ENCODE measurements at regions not wholly inside any gene's neighbourhood (a gene's known extent, or its start where the extent isn't known, plus 50 kb on each side); places are given as distances from the start of the nearest gene placed in this dataset.
"Not testable (repeated sequence)": the region's sequence is repeated elsewhere in the genome, so short reads cannot be mapped to it uniquely, and the experiment has no call there.

DNA sequence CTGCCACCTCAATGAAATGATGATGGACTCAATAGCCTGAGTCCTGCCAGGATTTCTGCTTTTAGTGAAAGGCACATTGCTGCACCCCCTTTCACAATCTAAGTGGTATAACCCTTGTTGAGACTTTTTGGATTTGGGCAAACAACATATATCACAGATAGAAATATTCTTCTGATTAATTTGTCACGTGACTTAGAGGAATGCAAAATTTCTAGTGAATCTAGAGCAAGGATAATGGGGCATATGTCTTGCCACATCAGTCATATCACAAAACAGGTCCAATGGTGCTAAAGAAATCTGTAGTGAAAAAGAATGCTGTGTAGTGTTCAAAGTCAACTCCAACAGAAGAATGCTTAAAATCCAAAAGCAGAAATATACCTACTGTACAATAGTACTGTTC is 1386.3 kb downstream of the LRFN5 start:
- no peaks in the 10 kb centered on the region for H3K79me2 ChIP-seq (ENCODE audit: control insufficient read depth, insufficient read depth, low read length, poor library complexity)
- H4K8ac ChIP-seq (ENCODE audit: low read depth, low read length), result no peak overlapping the region
- no peaks in the 10 kb centered on the region for H3K9me3 ChIP-seq (ENCODE audit: insufficient read depth, low read depth, low read length)
- H3K4ac ChIP-seq (ENCODE audit: low read depth, low read length), result no peak overlapping the region
- no peak overlapping the region for H4K12ac ChIP-seq (ENCODE audit: low read depth, low read length)
- H3K4me1 ChIP-seq (ENCODE audit: control insufficient read depth in 1 of 2, insufficient read depth in 2 of 2, low read length in 2 of 2), result no peaks in the 10 kb centered on the region
- no peak overlapping the region for H3K14ac ChIP-seq (ENCODE audit: low read length)
- no peak overlapping the region for H2BK5ac ChIP-seq (ENCODE audit: low read depth, low read length, poor library complexity)
- no peak overlapping the region for H3K9ac ChIP-seq (ENCODE audit: low read length)
- no peaks in the 10 kb centered on the region for H3K27me3 ChIP-seq (ENCODE audit: insufficient read depth, low read length)
- H3K23ac ChIP-seq (ENCODE audit: low read length), result no peak overlapping the region
- no peak overlapping the region for H2BK120ac ChIP-seq (ENCODE audit: insufficient read depth, low read length, poor library complexity)
- no peak overlapping the region for H3K27ac ChIP-seq (ENCODE audit: low read depth, low read length)
- H3K79me1 ChIP-seq (ENCODE audit: low read length), result no peaks in the 10 kb centered on the region
- H3K36me3 ChIP-seq (ENCODE audit: control insufficient read depth in 1 of 2, insufficient read depth in 2 of 2, low read length in 2 of 2), result no peaks in the 10 kb centered on the region
- no peak overlapping the region for H2BK12ac ChIP-seq (ENCODE audit: low read length)
- H3K18ac ChIP-seq (ENCODE audit: low read length), result no peak overlapping the region
- no CpG with 5 or more reads among the region's 1 CpG for WGBS (ENCODE audit: extremely low coverage, insufficient coverage, insufficient read length)
- DNase-seq, result no peak
- H2AK5ac ChIP-seq (ENCODE audit: low read length), result no peak overlapping the region
- no peak overlapping the region for H3K4me2 ChIP-seq (ENCODE audit: low read length)
- no peak overlapping the region for H4K91ac ChIP-seq (ENCODE audit: low read depth, low read length)
- H3K4me3 ChIP-seq (ENCODE audit: low read depth, low read length), result no peak overlapping the region
- no peak overlapping the region for H2AFZ ChIP-seq (ENCODE audit: insufficient read depth, low read length, poor library complexity)

DNA sequence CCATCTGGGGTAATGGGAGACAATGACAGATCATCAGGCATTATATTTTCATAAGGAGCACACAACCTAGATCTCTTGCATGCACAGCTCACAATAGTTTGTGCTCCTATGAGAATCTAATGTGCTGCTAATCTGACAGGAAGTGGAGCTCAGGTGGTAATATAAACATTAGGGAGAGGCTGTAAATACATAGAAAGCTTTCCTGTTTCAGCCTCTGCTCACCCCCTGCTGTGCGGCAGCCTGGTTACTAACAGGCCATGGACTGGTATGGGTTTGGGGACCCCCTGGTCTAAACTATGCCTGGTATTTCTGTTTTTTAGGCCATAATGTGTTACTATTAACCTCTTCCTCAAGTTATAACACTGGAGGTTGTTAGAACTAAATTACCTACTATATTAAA is 1373.7 kb downstream of the LRFN5 start:
- H4K8ac ChIP-seq (ENCODE audit: low read depth, low read length), result no peak overlapping the region
- H3K36me3 ChIP-seq (ENCODE audit: control insufficient read depth in 1 of 2, insufficient read depth in 2 of 2, low read length in 2 of 2), result no peaks in the 10 kb centered on the region
- H3K4me3 ChIP-seq (ENCODE audit: low read depth, low read length), result no peak overlapping the region
- no peaks in the 10 kb centered on the region for H3K9me3 ChIP-seq (ENCODE audit: insufficient read depth, low read depth, low read length)
- WGBS (ENCODE audit: extremely low coverage, insufficient coverage, insufficient read length), result no CpG with 5 or more reads among the region's 1 CpG
- no peak overlapping the region for H3K27ac ChIP-seq (ENCODE audit: low read depth, low read length)
- no peak overlapping the region for H3K9ac ChIP-seq (ENCODE audit: low read length)
- H2AFZ ChIP-seq (ENCODE audit: insufficient read depth, low read length, poor library complexity), result no peak overlapping the region
- no peak overlapping the region for H3K4me2 ChIP-seq (ENCODE audit: low read length)
- no peak overlapping the region for H3K4ac ChIP-seq (ENCODE audit: low read depth, low read length)
- H3K18ac ChIP-seq (ENCODE audit: low read length), result no peak overlapping the region
- no peak overlapping the region for H2BK12ac ChIP-seq (ENCODE audit: low read length)
- no peak overlapping the region for H2BK120ac ChIP-seq (ENCODE audit: insufficient read depth, low read length, poor library complexity)
- H2BK5ac ChIP-seq (ENCODE audit: low read depth, low read length, poor library complexity), result no peak overlapping the region
- no peak overlapping the region for H3K14ac ChIP-seq (ENCODE audit: low read length)
- no peaks in the 10 kb centered on the region for H3K79me1 ChIP-seq (ENCODE audit: low read length)
- no peaks in the 10 kb centered on the region for H3K79me2 ChIP-seq (ENCODE audit: control insufficient read depth, insufficient read depth, low read length, poor library complexity)
- H3K27me3 ChIP-seq (ENCODE audit: insufficient read depth, low read length), result no peaks in the 10 kb centered on the region
- H3K23ac ChIP-seq (ENCODE audit: low read length), result no peak overlapping the region
- H3K4me1 ChIP-seq (ENCODE audit: control insufficient read depth in 1 of 2, insufficient read depth in 2 of 2, low read length in 2 of 2), result no peaks in the 10 kb centered on the region
- no peak overlapping the region for H4K12ac ChIP-seq (ENCODE audit: low read depth, low read length)
- H2AK5ac ChIP-seq (ENCODE audit: low read length), result no peak overlapping the region
- DNase-seq, result no peak
- H4K91ac ChIP-seq (ENCODE audit: low read depth, low read length), result no peak overlapping the region

DNA sequence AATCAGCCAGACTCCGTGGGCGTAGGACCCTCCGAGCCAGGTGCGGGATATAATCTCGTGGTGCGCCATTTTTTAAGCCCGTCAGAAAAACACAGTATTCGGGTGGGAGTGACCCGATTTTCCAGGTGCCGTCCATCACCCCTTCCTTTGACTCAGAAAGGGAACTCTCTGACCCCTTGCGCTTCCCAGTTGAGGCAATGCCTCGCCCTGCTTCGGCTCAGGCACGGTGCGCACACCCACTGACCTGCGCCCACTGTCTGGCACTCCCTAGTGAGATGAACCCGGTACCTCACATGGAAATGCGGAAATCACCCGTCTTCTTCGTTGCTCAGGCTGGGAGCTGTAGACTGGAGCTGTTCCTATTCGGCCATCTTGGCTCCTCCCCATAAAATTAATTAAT is 1366.5 kb downstream of the LRFN5 start:
- WGBS (ENCODE audit: extremely low coverage, insufficient coverage, insufficient read length), result no CpG with 5 or more reads among the region's 21 CpGs
- not testable (repeated sequence) for H3K4ac ChIP-seq (ENCODE audit: low read depth, low read length); H3K14ac ChIP-seq (ENCODE audit: low read length); H3K9me3 ChIP-seq (ENCODE audit: insufficient read depth, low read depth, low read length); H4K91ac ChIP-seq (ENCODE audit: low read depth, low read length); DNase-seq; H4K12ac ChIP-seq (ENCODE audit: low read depth, low read length); H3K23ac ChIP-seq (ENCODE audit: low read length); H2BK12ac ChIP-seq (ENCODE audit: low read length); H3K4me2 ChIP-seq (ENCODE audit: low read length); H2BK5ac ChIP-seq (ENCODE audit: low read depth, low read length, poor library complexity); H3K79me2 ChIP-seq (ENCODE audit: control insufficient read depth, insufficient read depth, low read length, poor library complexity); H3K9ac ChIP-seq (ENCODE audit: low read length); H3K79me1 ChIP-seq (ENCODE audit: low read length); H4K8ac ChIP-seq (ENCODE audit: low read depth, low read length); H2AK5ac ChIP-seq (ENCODE audit: low read length); H3K18ac ChIP-seq (ENCODE audit: low read length); H3K36me3 ChIP-seq (ENCODE audit: control insufficient read depth in 1 of 2, insufficient read depth in 2 of 2, low read length in 2 of 2); H2AFZ ChIP-seq (ENCODE audit: insufficient read depth, low read length, poor library complexity); H2BK120ac ChIP-seq (ENCODE audit: insufficient read depth, low read length, poor library complexity); H3K27me3 ChIP-seq (ENCODE audit: insufficient read depth, low read length); H3K4me3 ChIP-seq (ENCODE audit: low read depth, low read length); H3K27ac ChIP-seq (ENCODE audit: low read depth, low read length); H3K4me1 ChIP-seq (ENCODE audit: control insufficient read depth in 1 of 2, insufficient read depth in 2 of 2, low read length in 2 of 2)

DNA sequence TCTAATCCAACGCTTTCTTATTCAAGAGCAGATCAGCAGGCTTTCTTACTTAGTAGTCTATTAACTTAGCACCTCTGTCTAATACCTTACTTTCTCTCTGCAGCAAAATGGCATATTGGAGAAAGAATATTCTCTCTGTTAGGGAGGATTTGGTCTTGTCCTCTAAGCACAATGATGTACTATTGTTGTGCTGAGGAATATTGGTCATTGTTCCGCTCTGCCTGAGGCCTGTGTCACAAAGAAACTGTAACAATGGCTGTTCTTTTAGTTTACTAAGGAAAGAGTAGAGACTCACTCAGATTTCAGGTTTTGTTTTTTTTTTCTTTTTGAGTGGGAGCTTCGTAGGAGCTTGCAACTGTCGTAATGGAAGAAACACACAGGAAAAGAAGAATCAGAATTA is 1358.8 kb downstream of the LRFN5 start:
- Histone ChIP-seq H3K27me3 (ENCODE audit: insufficient read depth, low read length) (no peaks in the 10 kb centered on the region), H3K4me2 (ENCODE audit: low read length) (no peak overlapping the region), H4K91ac (ENCODE audit: low read depth, low read length) (no peak overlapping the region), H2BK12ac (ENCODE audit: low read length) (no peak overlapping the region), H3K4me1 (ENCODE audit: control insufficient read depth in 1 of 2, insufficient read depth in 2 of 2, low read length in 2 of 2) (no peaks in the 10 kb centered on the region), H3K14ac (ENCODE audit: low read length) (no peak overlapping the region), H3K27ac (ENCODE audit: low read depth, low read length) (no peak overlapping the region), H4K8ac (ENCODE audit: low read depth, low read length) (no peak overlapping the region), H2BK5ac (ENCODE audit: low read depth, low read length, poor library complexity) (no peak overlapping the region), H3K4me3 (ENCODE audit: low read depth, low read length) (no peak overlapping the region), H3K9ac (ENCODE audit: low read length) (no peak overlapping the region), H3K4ac (ENCODE audit: low read depth, low read length) (no peak overlapping the region), H3K23ac (ENCODE audit: low read length) (no peak overlapping the region), H3K36me3 (ENCODE audit: control insufficient read depth in 1 of 2, insufficient read depth in 2 of 2, low read length in 2 of 2) (no peaks in the 10 kb centered on the region), H3K9me3 (ENCODE audit: insufficient read depth, low read depth, low read length) (no peaks in the 10 kb centered on the region), H2BK120ac (ENCODE audit: insufficient read depth, low read length, poor library complexity) (no peak overlapping the region), H4K12ac (ENCODE audit: low read depth, low read length) (no peak overlapping the region), H3K79me1 (ENCODE audit: low read length) (no peaks in the 10 kb centered on the region), H3K79me2 (ENCODE audit: control insufficient read depth, insufficient read depth, low read length, poor library complexity) (no peaks in the 10 kb centered on the region), H2AK5ac (ENCODE audit: low read length) (no peak overlapping the region), H2AFZ (ENCODE audit: insufficient read depth, low read length, poor library complexity) (no peak overlapping the region), H3K18ac (ENCODE audit: low read length) (no peak overlapping the region)
- WGBS (ENCODE audit: extremely low coverage, insufficient coverage, insufficient read length), result no CpG with 5 or more reads among the region's 4 CpGs
- DNase-seq, result no peak
